A549 (cell line): ENCODE measurements at regions not wholly inside any gene's neighbourhood (a gene's known extent, or its start where the extent isn't known, plus 50 kb on each side); places are given as distances from the start of the nearest gene placed in this dataset.

Experiments
- ATAC-seq, 2 experiments: fragments of 200-7000 bp in 1 of 2; fragments of >200 bp in 1 of 2; cut with Nextera tagmentation in 1 of 2; cut with Tn5 transposase in 1 of 2; 3 replicates each; pipeline versions ENCODE4 v1.8.0 to v1.9.1; 2018 to 2020; ENCODE audit warnings: mild to moderate bottlenecking in 1 of 2, moderate library complexity in 1 of 2
- CTCF ChIA-PET: fragments of 300-600 bp; sonication (Branson Sonifier 250); formaldehyde crosslinking; extraction: SDS; loops from one replicate; lab custom pipeline; 2021; ENCODE audit warnings: antibody characterized with exemption, inconsistent platforms; lab: Yijun Ruan, JAX
- POLR2A ChIA-PET: fragments of 350-600 bp; formaldehyde crosslinking; extraction: SDS; loops from one replicate; lab custom pipeline; 2021; ENCODE audit warnings: antibody characterized with exemption, inconsistent platforms; lab: Yijun Ruan, JAX
- DNase-seq, 2 experiments: peaks; one replicate each; pipeline versions ENCODE4 v3.0.0 to v3.0.0-alpha.2; 2011 to 2016; ENCODE audit warnings: low read depth in 1 of 2, low spot score in 1 of 2
- FAIRE-seq: peaks from 2 replicates; lab custom pipeline; 2011; peaks lifted over from hg19 to GRCh38; lab: Jason Lieb, UNC
- H3K27ac ChIP-seq, 2 experiments: fragments of >200 bp; sonication (Bioruptor Twin); formaldehyde crosslinking; 3 replicates each; pipeline ENCODE4 v1.5.1; 2016 to 2017
- H3K4me1 ChIP-seq: fragments of >200 bp; sonication (Bioruptor Twin); formaldehyde crosslinking; 3 replicates; pipeline ENCODE4 v1.6.1; 2016
- H3K4me2 ChIP-seq: fragments of >200 bp; sonication (Bioruptor Twin); formaldehyde crosslinking; 3 replicates; pipeline ENCODE4 v1.6.1; 2016
- H3K4me3 ChIP-seq: fragments of >200 bp; sonication (Bioruptor Twin); formaldehyde crosslinking; 3 replicates; pipeline ENCODE4 v1.5.1; 2016
- H3K9me3 ChIP-seq: fragments of >200 bp; sonication (Bioruptor Twin); formaldehyde crosslinking; 3 replicates; pipeline ENCODE4 v1.6.1; 2016
- ATOH8 ChIP-seq: fragments of 250-450 bp; sonication (Bioruptor Pico); IDR thresholded peaks from 2 replicates; pipeline ENCODE4 v1.5.0; 2020; ENCODE audit warnings: low read depth, mild to moderate bottlenecking, moderate library complexity
- BCL3 ChIP-seq: fragments of >200 bp; sonication (Bioruptor Twin); formaldehyde crosslinking; IDR thresholded peaks from 3 replicates; pipeline ENCODE4 v1.6.1; 2016
- CHD2 ChIP-seq: fragments of 150-350 bp; IDR thresholded peaks from 2 replicates; pipeline ENCODE4 v1.6.1; 2014; ENCODE audit warnings: low read length; ENCODE audit not compliant: partially characterized antibody
- CTCF ChIP-seq: fragments of >200 bp; sonication (Bioruptor Twin); formaldehyde crosslinking; IDR thresholded peaks from 3 replicates; pipeline ENCODE4 v1.5.1; 2016
- ESRRA ChIP-seq: fragments of 150-350 bp; IDR thresholded peaks from 2 replicates; pipeline ENCODE4 v1.6.1; 2014; ENCODE audit warnings: mild to moderate bottlenecking, low read length, borderline replicate concordance
- FOXS1 ChIP-seq: fragments of 250-450 bp; sonication (Bioruptor Pico); IDR thresholded peaks from 2 replicates; pipeline ENCODE4 v1.5.0; 2020; ENCODE audit warnings: mild to moderate bottlenecking, moderate library complexity
- HDAC2 ChIP-seq: fragments of 200-600 bp; sonication (generic); IDR thresholded peaks from 2 replicates; pipeline ENCODE4 v1.6.1; 2016
- HEYL ChIP-seq: fragments of 250-450 bp; sonication (Bioruptor Pico); IDR thresholded peaks from 2 replicates; pipeline ENCODE4 v1.8.0; 2021; ENCODE audit warnings: mild to moderate bottlenecking, moderate library complexity
- HOXA7 ChIP-seq: fragments of 250-450 bp; sonication (Bioruptor Pico); IDR thresholded peaks from 2 replicates; pipeline ENCODE4 v1.5.0; 2020; ENCODE audit warnings: mild to moderate bottlenecking, moderate library complexity
- HOXB5 ChIP-seq: fragments of 250-450 bp; sonication (Bioruptor Pico); IDR thresholded peaks from 2 replicates; pipeline ENCODE4 v1.5.0; 2020; ENCODE audit warnings: mild to moderate bottlenecking, moderate library complexity
- MAZ ChIP-seq: fragments of 150-350 bp; IDR thresholded peaks from 2 replicates; pipeline ENCODE4 v1.6.1; 2014; ENCODE audit warnings: antibody characterized with exemption, low read depth, low read length, borderline replicate concordance
- NPAS2 ChIP-seq: fragments of 250-450 bp; sonication (Bioruptor Pico); IDR thresholded peaks from 2 replicates; pipeline ENCODE4 v1.8.0; 2022; ENCODE audit warnings: mild to moderate bottlenecking, moderate library complexity, borderline replicate concordance
- RAD21 ChIP-seq, 2 experiments: fragments of >200 bp in 1 of 2; sonication (Bioruptor Twin) in 1 of 2; formaldehyde crosslinking in 1 of 2; IDR thresholded peaks in 1 of 2; conservative IDR thresholded peaks in 1 of 2; 2 replicates in 1 of 2; 3 replicates in 1 of 2; pipeline ENCODE4 v1.6.1; 2012 to 2018; ENCODE audit warnings: inconsistent platforms in 1 of 2
- RARB ChIP-seq: fragments of 250-450 bp; sonication (Bioruptor Pico); IDR thresholded peaks from 2 replicates; pipeline ENCODE4 v1.8.0; 2021; ENCODE audit warnings: mild to moderate bottlenecking, moderate library complexity
- RCOR1 ChIP-seq: fragments of 150-350 bp; IDR thresholded peaks from 2 replicates; pipeline ENCODE4 v1.6.1; 2014; ENCODE audit warnings: antibody characterized with exemption, low read length, low read depth
- SMC3 ChIP-seq: fragments of >200 bp; sonication (Bioruptor Twin); formaldehyde crosslinking; IDR thresholded peaks from 3 replicates; pipeline ENCODE4 v1.6.1; 2018; ENCODE audit warnings: inconsistent platforms
- ZFP36 ChIP-seq: fragments of 450-650 bp; IDR thresholded peaks from 2 replicates; pipeline ENCODE4 v1.6.1; 2014; ENCODE audit warnings: borderline replicate concordance; ENCODE audit not compliant: partially characterized antibody
- ZNF302 ChIP-seq: fragments of 250-450 bp; sonication (Bioruptor Pico); IDR thresholded peaks from 2 replicates; pipeline ENCODE4 v1.9.0; 2021; ENCODE audit warnings: inconsistent platforms, mild to moderate bottlenecking, moderate library complexity
- WGBS: methylation state at CpG from one replicate; pipeline ENCODE4 v1.1.6; 2017; ENCODE audit errors: missing lambda C conversion rate; 5-methylcytosine and 5-hydroxymethylcytosine counted together
- TF ChIP-seq, protein P1 (sequence below): fragments of 200-600 bp; sonication (generic); IDR thresholded peaks from 2 replicates; pipeline ENCODE4 v1.6.1; 2016; ENCODE audit warnings: antibody characterized with exemption, mild to moderate bottlenecking, moderate library complexity

DNA sequence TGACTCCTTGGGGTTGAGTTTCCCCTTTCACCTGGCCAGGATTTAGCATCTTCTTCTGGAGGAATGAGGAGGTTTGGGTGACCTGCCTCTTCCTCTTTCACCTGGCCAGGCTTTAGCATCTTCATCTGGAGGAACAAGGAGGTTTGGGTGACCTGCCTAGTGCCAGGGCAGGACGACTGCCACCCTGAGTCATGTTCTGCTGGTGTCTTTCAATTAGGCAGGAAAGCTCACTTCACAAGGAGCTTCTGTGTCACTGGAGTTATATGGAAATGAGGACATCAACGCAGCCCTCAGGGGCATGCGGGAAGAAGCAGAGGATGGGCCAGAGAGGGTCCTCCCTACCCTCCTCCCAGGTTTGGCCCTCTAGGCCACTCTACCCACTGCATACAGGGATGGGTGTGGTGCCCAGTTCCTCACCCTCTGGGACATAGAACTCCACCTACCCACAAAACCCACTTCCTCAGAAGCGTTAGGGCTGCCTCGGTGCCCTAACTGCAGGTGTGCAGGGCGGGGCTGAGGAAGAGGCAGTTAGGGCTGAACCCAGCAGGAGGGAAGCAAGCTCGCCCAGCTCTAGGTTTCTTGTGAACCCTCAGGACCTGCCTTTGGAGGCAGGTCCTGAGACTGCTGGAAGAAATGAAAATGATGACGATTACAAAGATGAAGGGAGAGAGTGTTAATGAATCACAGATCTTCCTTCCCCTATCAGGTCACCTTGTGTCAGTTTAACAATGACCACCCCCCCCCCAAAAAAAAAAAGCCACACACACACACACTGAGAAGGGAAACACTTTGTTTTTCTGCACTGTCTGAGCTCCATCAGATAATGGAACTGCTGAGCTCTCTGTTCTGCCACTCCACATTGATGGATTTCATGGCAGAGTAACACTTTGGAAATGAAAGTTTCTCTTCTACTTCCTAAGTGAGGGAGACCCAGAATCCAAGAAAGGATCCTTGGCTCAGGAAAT, 71.0 kb downstream of the ARL4C start:
- FAIRE-seq: no peak
- no peak overlapping the region for H3K4me3 ChIP-seq
- DNase-seq: no peak
- no peak for ATAC-seq
- 75% methylated on average over 7 of the region's 8 CpGs for WGBS
- ChIA-PET POLR2A (no interaction called here), CTCF (interaction anchor here (0.7 kb wide), 1 partner anchor 10 kb away, joined by 4 read pairs; no protein-coding TSS in a partner anchor)
- H3K4me2 ChIP-seq: no peak overlapping the region
- TF ChIP-seq HEYL (no peak), RARB (CRISPR knock-in tag) (no peak), MAZ (no peak), SMC3 (no peak), FOXS1 (no peak), HDAC2 (no peak), RAD21 (conservative IDR thresholded peaks at IDR 0.05 in 1 of 2, IDR thresholded peaks at IDR 0.05 in 1 of 2) (no peak), ZNF302 (CRISPR knock-in tag) (no peak), ZFP36 (no peak), BCL3 (no peak), ATOH8 (no peak), RCOR1 (no peak), HOXB5 (CRISPR knock-in tag) (no peak), CHD2 (no peak), HOXA7 (CRISPR knock-in tag) (no peak), NPAS2 (CRISPR knock-in tag) (no peak), CTCF (no peak), ESRRA (no peak)
- TF ChIP-seq, protein P1, sequence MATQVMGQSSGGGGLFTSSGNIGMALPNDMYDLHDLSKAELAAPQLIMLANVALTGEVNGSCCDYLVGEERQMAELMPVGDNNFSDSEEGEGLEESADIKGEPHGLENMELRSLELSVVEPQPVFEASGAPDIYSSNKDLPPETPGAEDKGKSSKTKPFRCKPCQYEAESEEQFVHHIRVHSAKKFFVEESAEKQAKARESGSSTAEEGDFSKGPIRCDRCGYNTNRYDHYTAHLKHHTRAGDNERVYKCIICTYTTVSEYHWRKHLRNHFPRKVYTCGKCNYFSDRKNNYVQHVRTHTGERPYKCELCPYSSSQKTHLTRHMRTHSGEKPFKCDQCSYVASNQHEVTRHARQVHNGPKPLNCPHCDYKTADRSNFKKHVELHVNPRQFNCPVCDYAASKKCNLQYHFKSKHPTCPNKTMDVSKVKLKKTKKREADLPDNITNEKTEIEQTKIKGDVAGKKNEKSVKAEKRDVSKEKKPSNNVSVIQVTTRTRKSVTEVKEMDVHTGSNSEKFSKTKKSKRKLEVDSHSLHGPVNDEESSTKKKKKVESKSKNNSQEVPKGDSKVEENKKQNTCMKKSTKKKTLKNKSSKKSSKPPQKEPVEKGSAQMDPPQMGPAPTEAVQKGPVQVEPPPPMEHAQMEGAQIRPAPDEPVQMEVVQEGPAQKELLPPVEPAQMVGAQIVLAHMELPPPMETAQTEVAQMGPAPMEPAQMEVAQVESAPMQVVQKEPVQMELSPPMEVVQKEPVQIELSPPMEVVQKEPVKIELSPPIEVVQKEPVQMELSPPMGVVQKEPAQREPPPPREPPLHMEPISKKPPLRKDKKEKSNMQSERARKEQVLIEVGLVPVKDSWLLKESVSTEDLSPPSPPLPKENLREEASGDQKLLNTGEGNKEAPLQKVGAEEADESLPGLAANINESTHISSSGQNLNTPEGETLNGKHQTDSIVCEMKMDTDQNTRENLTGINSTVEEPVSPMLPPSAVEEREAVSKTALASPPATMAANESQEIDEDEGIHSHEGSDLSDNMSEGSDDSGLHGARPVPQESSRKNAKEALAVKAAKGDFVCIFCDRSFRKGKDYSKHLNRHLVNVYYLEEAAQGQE: no peak
- H3K4me1 ChIP-seq: peaks cover 48% of the 10 kb centered on the region
- peak overlapping the region; percentile 23 to 67; a peak in 5 of 6 replicates for H3K27ac ChIP-seq
- no peaks in the 10 kb centered on the region for H3K9me3 ChIP-seq
